Right atrium auricular region (tissue), 2 donors: ENCODE measurements at regions not wholly inside any gene's neighbourhood (a gene's known extent, or its start where the extent isn't known, plus 50 kb on each side); places are given as distances from the start of the nearest gene placed in this dataset.

Source experiments
- DNase-seq: peaks from one replicate; pipeline ENCODE4 v3.0.0-alpha.2; 2019; ENCODE audit warnings: low spot score
- H3K27ac ChIP-seq, 2 donors: fragments of 200-600 bp; sonication (generic); 1 replicate in 1 of 2; 2 replicates in 1 of 2; pipeline ENCODE4 v1.5.1; 2016 to 2019
- H3K27me3 ChIP-seq, 2 donors: fragments of 200-600 bp; sonication (generic); one replicate each; pipeline versions ENCODE4 v1.5.1 to v1.6.0; 2017 to 2019
- H3K36me3 ChIP-seq: fragments of 200-600 bp; sonication (generic); one replicate; pipeline ENCODE4 v1.5.1; 2016
- H3K4me1 ChIP-seq, 2 donors: fragments of 200-600 bp; sonication (generic); one replicate each; pipeline versions ENCODE4 v1.5.1 to v1.6.0; 2017 to 2019
- H3K4me3 ChIP-seq, 2 donors: fragments of 200-600 bp; sonication (generic); 1 replicate in 1 of 2; 2 replicates in 1 of 2; pipeline ENCODE4 v1.5.1; 2017 to 2019; ENCODE audit warnings: mild to moderate bottlenecking in 1 of 2, moderate library complexity in 1 of 2
- H3K9me3 ChIP-seq, 2 donors: fragments of 200-600 bp; sonication (generic); one replicate each; pipeline ENCODE4 v1.5.1; 2019
- CTCF ChIP-seq, 2 donors: fragments of 200-600 bp; sonication (generic); IDR thresholded peaks; one replicate each; pipeline ENCODE4 v1.5.1; 2019; ENCODE audit warnings: antibody characterized with exemption in 2 of 2

GRCh38 chr12:76226956-76227355 is 121.3 kb downstream of the BBS10 start:
- DNase-seq: no peak

GRCh38 chr12:76226397-76226796 is 121.8 kb downstream of the BBS10 start:
- no peaks in the 10 kb centered on the region for H3K4me1 ChIP-seq
- H3K27ac ChIP-seq: no peak overlapping the region
- H3K27me3 ChIP-seq: no peaks in the 10 kb centered on the region
- no peaks in the 10 kb centered on the region for H3K36me3 ChIP-seq
- no peak for TF ChIP-seq CTCF (IDR thresholded peaks at IDR 0.05)
- no peaks in the 10 kb centered on the region for H3K9me3 ChIP-seq
- DNase-seq: no peak
- no peak overlapping the region for H3K4me3 ChIP-seq

More at GRCh38 chr12:76226956-76227355, 121.3 kb downstream of the BBS10 start:
- Histone ChIP-seq H3K4me1 (no peaks in the 10 kb centered on the region), H3K9me3 (no peaks in the 10 kb centered on the region), H3K27ac (no peak overlapping the region), H3K4me3 (no peak overlapping the region), H3K36me3 (no peaks in the 10 kb centered on the region), H3K27me3 (no peaks in the 10 kb centered on the region)
- TF ChIP-seq CTCF (IDR thresholded peaks at IDR 0.05): no peak

- Histone ChIP-seq H3K27ac (no peak overlapping the region), H3K4me3 (no peak overlapping the region), H3K27me3 (no peaks in the 10 kb centered on the region), H3K4me1 (no peaks in the 10 kb centered on the region), H3K36me3 (no peaks in the 10 kb centered on the region), H3K9me3 (no peaks in the 10 kb centered on the region)
- no peak for TF ChIP-seq CTCF (IDR thresholded peaks at IDR 0.05)
- no peak for DNase-seq
Measured at GRCh38 chr12:76223869-76224268, 124.3 kb downstream of the BBS10 start.

- TF ChIP-seq CTCF (IDR thresholded peaks at IDR 0.05): no peak
- Histone ChIP-seq H3K36me3 (no peaks in the 10 kb centered on the region), H3K27ac (no peak overlapping the region), H3K27me3 (no peaks in the 10 kb centered on the region), H3K9me3 (no peaks in the 10 kb centered on the region), H3K4me1 (no peaks in the 10 kb centered on the region), H3K4me3 (no peak overlapping the region)
- DNase-seq: no peak
Measured at GRCh38 chr12:76220980-76221379, 127.2 kb downstream of the BBS10 start.

- no peak for TF ChIP-seq CTCF (IDR thresholded peaks at IDR 0.05)
- no peak overlapping the region for H3K27ac ChIP-seq
- no peaks in the 10 kb centered on the region for H3K27me3 ChIP-seq
- H3K4me1 ChIP-seq: no peaks in the 10 kb centered on the region
- no peak for DNase-seq
- no peaks in the 10 kb centered on the region for H3K9me3 ChIP-seq
- H3K4me3 ChIP-seq: no peak overlapping the region
- H3K36me3 ChIP-seq: no peaks in the 10 kb centered on the region
Measured at GRCh38 chr12:76219806-76220205, 128.4 kb downstream of the BBS10 start.
